Suppressor macrophage treated with lipopolysaccharide for 4 hours (primary cell): ENCODE measurements at regions not wholly inside any gene's neighbourhood (a gene's known extent, or its start where the extent isn't known, plus 50 kb on each side); places are given as distances from the start of the nearest gene placed in this dataset.

Experiments
- DNase-seq: peaks from one replicate; pipeline ENCODE4 v3.0.0-alpha.2; 2020

GRCh38 chr3:72222410-72222809, 437.5 kb upstream of the PROK2 start:
- DNase-seq: no peak

GRCh38 chr3:72220946-72221345, 436.0 kb upstream of the PROK2 start:
- DNase-seq: no peak

DNA sequence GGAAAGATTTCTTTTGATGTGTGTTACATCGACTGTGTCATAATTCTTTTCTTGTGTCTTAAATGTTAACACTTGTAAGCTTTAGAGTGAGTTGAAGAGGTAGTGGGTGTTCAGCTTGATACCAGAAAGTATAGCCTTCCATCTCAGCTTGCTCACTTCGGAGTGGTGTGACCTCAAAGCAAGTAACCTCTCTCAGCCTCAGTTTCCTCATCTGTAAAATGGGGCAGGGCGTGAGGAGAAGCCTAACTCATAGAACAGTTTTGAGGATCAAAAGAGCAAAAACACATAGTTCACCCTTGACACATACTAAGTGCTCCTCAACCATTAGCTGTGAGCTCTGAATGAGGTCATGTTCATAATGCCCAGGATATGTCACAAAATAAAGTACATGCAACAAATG, 434.8 kb upstream of the PROK2 start:
- DNase-seq: no peak

DNA sequence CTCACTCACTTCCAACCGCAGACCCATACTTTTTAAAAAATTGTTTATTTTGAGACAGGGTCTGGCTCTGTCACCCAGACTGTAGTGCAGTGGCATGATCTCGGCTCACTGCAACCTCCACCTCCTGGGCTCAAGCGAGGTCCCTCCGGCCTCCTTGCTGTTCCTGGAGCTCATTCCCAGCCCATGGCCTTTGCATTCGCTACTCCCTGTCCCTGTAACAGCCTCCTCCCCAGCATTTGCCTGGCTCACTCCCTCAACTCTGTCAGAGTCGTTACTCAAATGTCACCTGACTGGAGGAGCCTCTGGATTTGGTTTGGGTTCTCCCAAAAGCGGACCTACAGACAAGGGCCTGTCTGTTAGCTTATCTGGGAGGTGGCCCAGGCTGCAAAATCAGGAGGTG, 432.6 kb upstream of the PROK2 start:
- no peak for DNase-seq

GRCh38 chr3:72214066-72214951, 429.4 kb upstream of the PROK2 start:
- peak; percentile 76 for DNase-seq

DNA sequence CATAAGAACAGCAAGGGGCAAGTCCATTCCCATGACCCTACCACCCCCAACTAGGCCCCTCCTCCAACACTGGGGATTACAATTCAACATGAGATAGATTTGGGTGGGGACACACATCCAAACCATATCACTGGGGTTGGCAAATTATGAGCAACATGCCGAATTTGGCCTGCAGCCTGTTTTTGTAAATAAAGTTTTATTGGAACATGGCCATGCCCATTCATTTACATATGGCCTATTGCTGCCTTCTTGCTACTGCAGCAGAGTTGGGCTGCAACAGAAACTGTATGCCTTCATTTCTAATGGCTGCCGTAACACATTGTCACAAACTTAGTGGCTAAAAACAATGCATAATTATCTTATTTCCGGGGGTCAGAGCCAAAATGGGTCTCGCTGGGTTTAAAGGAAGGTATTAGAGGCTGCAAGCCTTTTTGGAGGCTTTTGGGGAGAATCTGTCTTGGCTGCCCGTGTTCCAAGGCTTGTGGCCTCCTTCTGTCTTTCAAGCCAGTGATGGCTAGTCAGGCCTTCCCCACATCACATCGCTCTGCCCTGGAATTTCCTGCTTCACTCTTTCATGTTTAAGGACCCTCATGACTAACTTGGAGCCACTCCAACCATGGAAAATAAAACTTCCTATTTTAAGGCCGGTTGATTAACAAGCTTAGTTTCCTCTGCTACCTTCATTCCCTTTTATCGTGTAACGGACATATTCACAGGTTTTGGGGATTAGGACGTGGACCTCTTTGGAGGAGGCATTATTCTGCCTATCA, 428.5 kb upstream of the PROK2 start:
- DNase-seq: peak; percentile 41

GRCh38 chr3:72212396-72212795, 427.4 kb upstream of the PROK2 start:
- no peak for DNase-seq

DNA sequence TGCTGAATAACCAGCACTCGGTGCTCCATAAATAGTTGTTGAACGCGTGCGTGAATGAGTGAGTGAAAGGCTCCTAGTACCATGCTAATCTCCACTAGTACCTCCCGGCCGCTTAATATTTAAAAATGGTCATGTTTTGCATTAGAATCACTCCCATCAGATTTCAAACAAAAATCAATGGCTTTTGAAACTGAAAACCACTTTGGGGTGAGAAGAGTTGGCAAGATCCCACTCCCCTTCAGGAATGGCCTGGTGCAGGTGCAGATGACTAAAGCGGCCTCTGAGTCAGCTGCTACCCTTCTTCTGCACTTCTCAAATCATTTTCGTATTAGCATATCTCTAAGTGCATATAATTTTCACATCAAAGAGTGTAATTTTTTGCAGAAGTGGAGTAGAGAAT, 425.3 kb upstream of the PROK2 start:
- DNase-seq: no peak

DNA sequence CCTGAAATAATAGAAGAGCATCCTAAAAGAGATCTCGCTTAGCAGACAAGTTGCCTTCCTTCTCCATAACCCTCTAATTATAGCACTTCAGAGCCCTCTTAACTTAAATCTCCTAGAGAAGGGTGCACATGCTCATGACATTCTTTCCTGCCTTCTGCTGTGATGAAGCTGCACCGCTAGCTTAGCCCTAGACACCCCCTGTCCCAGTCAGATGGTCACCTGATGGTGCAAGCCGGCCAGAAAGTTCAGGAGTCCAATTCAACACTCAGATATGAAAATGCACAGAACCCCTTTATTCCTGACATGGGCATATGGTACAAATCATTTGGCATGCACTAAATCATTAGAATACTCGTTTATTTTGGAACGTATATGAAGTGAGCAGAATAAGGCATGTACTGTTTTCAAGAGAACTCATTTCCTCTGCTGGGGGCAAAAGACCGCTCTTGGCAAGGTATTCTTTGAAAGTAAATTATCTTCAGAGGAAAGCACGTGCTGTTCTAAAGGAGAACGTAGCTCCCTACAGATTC, 420.4 kb upstream of the PROK2 start:
- no peak for DNase-seq

- no peak for DNase-seq
Measured at GRCh38 chr3:72204452-72204851, 419.5 kb upstream of the PROK2 start.

DNA sequence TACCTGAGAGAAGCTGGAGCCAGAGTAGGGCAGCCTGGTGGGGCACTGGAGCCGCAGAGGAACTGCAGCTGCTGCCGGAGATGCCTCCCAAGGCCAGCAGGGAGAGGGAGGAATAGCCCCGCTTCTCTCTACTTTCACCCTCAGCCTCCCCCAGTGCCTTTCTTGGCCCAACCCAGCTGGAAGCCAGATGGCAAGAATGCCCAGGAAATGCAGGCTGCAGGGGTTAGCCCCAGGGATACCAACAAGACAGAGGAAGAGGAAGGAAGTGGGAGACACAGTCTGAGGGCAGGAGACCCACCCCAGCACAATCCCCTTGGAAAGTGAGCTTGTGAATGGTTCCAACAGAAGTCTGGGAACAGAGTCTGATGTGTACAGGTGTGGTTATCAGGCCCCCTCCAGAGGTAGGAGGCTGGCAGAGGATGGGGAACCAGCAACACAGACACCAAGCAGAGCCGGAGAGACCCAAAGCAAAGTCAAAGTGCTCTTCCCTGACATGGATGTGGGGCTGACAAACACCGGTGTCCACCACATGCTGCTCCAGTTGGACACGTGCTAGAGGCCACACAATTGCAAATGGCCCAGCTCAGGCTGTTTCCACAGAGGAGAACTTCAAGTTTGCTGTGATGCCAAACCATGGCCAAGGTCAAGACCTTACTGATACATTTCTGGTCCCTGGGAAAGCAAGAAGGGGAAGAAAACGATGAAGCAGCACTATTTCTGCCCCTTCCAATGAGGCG, 418.8 kb upstream of the PROK2 start:
- no peak for DNase-seq

DNA sequence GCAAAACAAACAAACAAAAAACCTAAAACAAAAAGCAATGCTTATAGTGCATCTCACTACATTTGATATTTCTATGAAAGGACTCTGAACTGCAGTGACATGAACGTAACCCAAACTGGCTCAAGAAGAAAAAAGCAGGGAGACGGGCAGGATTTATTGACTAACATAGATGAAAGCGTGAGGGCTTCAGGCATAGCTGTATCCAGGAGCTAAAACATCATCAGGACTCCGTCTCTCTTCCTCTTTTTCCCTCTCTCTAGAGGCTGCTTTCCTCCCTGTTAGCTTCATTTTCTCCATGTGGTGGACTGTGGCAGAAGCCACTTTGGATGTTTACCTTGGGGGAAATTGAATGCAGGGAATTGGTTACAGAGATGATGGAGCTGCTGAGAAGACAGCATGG, 418.2 kb upstream of the PROK2 start:
- no peak for DNase-seq

- DNase-seq: no peak
Measured at GRCh38 chr3:72200332-72200731, 415.4 kb upstream of the PROK2 start.

DNA sequence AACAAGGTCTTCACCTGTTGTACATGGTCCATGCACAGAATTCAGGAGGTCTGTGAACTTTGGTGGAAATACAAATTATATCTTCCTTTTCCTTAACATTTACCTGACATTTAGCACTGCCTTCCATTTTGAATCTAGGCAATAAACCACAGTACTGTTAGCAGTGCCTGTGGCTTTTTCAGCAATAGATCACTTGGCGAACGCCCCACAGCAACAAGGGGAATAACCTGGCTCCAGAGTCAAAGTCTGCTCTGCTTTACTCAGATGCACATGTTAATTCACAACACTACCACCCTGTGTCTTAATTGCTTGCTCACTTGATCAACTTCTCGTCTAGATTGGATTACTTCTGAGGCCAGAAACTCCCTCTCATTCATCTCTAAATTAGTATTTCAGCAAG, 414.6 kb upstream of the PROK2 start:
- no peak for DNase-seq

GRCh38 chr3:72196377-72196929, 411.5 kb upstream of the PROK2 start:
- DNase-seq: no peak

DNA sequence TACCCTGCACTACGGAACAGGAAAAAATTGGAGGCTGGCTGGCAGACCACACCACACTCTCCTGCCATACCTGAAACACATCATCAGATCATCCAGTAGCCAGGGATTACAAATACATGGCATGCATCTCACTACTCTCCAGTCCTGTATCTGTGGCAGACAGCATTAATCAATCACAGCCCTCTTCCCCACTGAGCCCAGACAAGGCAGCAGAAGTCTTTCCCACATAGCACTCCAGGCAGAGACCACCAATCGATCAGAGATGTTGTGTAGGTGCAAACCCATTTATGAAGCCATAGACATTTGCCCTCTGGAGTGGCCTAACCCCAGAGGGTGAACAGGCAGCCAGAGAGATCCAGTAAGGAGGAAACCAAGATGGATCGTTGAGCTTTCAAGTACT, 410.9 kb upstream of the PROK2 start:
- DNase-seq: no peak

DNA sequence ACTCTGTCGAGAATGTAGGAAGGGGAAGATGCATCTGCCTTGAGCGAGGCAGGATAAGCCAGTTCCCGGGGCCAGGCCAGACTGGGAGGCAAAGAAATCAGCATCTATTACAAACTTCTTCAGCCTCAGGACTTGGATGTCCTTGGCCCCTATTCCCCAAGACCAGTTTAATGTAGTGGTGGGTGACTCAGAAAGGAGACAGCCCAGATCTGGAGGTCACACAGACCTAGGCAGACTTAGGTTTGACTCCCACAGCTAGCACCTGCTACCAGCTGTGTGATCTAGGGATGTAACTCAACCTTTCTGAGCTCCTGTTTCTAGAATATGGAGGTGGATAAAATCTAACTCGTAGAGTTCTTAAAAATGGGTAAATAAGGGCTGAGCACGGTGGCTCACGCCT, 409.5 kb upstream of the PROK2 start:
- DNase-seq: no peak

GRCh38 chr3:72193771-72194430, 409.0 kb upstream of the PROK2 start:
- DNase-seq: no peak

DNA sequence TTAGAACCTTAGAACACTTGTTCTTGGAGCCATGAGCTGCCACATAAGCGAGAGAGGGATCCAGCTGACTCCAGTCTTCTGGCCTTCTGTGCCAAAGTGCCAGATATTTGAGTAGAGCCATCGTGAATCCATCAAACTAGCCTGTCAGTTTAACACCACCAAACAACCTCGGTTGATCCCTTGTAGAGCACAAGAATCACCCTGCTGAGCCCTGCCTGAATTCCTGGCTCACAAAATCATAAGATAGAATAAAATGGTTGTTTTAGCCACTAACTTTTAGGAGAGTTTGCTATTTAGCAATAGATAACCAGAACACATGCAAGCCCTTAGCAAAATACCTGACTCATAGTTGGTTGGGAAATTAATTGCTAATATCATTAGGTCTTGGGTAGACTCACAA, 407.6 kb upstream of the PROK2 start:
- DNase-seq: no peak

DNA sequence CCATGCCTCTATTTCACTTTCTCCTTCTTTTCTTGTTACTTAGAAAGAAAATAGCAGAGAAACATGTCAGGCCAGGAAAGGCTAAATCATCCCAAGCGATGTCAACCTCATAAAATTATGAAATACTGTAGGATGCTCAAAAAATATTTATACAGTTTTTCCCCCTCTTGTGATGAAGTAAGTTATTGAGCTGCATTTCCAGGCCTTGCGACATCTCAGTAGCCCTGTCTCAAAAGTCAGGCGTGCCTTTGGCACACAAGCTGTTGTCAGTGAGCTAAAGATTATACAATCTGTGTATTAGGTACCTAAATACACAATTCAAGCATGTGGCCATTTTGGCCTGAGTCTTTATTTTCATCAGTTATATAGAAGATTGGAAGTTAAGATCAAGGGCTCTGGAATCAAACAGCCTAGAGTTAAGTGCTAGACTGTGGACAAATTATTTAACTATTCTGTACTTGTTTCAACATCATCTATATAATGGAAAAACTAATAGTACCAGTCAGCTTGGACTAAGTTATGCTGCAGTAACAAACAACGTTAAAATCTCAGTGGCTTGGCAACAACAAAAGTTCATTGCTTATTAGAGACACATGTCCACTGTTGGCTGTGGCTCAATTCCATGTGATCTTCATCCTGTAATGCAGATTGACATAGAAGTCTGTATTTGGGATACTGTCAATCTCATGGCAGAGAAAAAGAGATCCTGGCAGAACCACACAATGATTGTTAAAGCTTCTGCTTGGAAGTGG, 406.4 kb upstream of the PROK2 start:
- DNase-seq: no peak

GRCh38 chr3:72190050-72190449, 405.1 kb upstream of the PROK2 start:
- no peak for DNase-seq

DNA sequence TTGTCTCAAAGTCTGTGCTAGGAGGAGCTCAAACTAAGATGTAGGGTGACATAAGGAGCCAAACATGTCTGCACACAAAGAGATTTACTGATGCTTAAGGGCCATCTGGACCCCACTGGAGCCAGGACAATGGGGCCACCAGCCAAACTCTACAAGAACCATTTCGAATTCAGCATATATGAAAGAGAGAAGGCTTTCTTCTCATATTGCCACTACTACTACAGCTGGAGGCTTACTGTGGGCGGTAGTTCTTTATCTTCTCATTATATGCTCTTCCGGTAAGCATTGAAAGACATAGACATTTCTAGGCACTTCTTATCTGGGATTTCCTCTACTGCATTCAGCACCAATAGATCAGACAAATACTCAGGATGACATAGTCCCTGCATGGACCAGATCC, 404.4 kb upstream of the PROK2 start:
- DNase-seq: no peak
